ENCODE measurements at regions not wholly inside any gene's neighbourhood (a gene's known extent, or its start where the extent isn't known, plus 50 kb on each side); places are given as distances from the start of the nearest gene placed in this dataset.

DNA sequence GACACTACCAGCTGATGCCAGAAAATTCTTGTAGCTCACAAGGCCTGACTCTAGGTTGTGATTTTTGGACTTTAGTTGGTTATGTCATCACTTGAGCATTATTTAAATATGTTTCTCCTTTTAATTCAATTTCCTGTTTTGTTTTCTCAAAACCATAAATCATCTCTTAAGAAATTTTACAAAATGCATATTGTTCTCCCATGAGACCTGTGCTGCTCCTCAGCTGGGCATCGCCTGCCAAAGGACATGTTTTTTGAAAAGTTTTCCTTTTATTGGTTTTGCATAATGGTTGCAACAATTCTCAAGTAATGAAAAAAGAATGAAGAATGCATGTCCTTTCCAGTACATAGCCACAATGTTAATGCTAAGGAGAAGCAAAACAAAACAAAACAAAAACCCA, 204.7 kb upstream of the LYPLAL1 start:
- ChIA-PET POLR2A (ENCODE audit: partially characterized antibody) (no interaction called here), CTCF (ENCODE audit: partially characterized antibody) (no interaction called here)
- no peak overlapping the region for H4K5ac ChIP-seq (ENCODE audit: insufficient read length, low read depth, low read length)
- no peak overlapping the region for H2BK120ac ChIP-seq (replicated peaks; ENCODE audit: low read depth, low read length)
- H3K14ac ChIP-seq (ENCODE audit: insufficient read length), result no peak overlapping the region
- FAIRE-seq, result no peak
- H2AFZ ChIP-seq (ENCODE audit: low read length), result no peak overlapping the region
- no peak overlapping the region for H3K4me2 ChIP-seq (ENCODE audit: insufficient read depth in 1 of 2, low read depth in 2 of 2, low read length in 2 of 2)
- H3K79me2 ChIP-seq (ENCODE audit: control insufficient read depth in 1 of 2, insufficient read depth in 2 of 2, low read length in 2 of 2), result no peaks in the 10 kb centered on the region
- H3K79me1 ChIP-seq (ENCODE audit: low read depth, low read length), result no peaks in the 10 kb centered on the region
- no peak overlapping the region for H2BK12ac ChIP-seq (ENCODE audit: low read depth, low read length)
- no peak overlapping the region for H3K4ac ChIP-seq (replicated peaks; ENCODE audit: insufficient read length, low read depth, low read length)
- H3K9ac ChIP-seq (replicated peaks in 1 of 4; ENCODE audit: extremely low read depth in 1 of 4, low read depth in 3 of 4, low read length in 3 of 4), result no peak overlapping the region
- no peak overlapping the region for H3K23ac ChIP-seq (ENCODE audit: insufficient read length)
- no peak overlapping the region for H2AK5ac ChIP-seq (ENCODE audit: low read depth, low read length)
- H3K23me2 ChIP-seq (ENCODE audit: low read depth, low read length), result no peaks in the 10 kb centered on the region
- WGBS, 2 experiments (ENCODE audit: extremely low coverage in 1 of 2, insufficient coverage in 1 of 2, insufficient read length in 1 of 2, insufficient replicate concordance in 2 of 2, low coverage in 1 of 2, low lambda C conversion rate in 2 of 2, missing lambda C conversion rate in 1 of 2), result 86% methylated on average over 1 of the region's 1 CpG; no CpG with 5 or more reads in 1 of the 2 experiments
- no peak overlapping the region for H3K27ac ChIP-seq (ENCODE audit: low read depth, low read length)
- H2BK20ac ChIP-seq (ENCODE audit: low read length), result no peak overlapping the region
- H3K56ac ChIP-seq (replicated peaks; ENCODE audit: insufficient read length, low read depth, low read length), result no peak overlapping the region
- no peaks in the 10 kb centered on the region for H3K27me3 ChIP-seq (replicated peaks in 1 of 4; ENCODE audit: control insufficient read depth in 3 of 4, extremely low read depth in 1 of 4, insufficient read depth in 3 of 4, low read length in 3 of 4)
- H4K8ac ChIP-seq (ENCODE audit: extremely low read depth, insufficient read depth, low read length), result no peak overlapping the region
- no peak overlapping the region for H2BK5ac ChIP-seq (ENCODE audit: low read depth, low read length)
- no peak overlapping the region for H2BK15ac ChIP-seq (ENCODE audit: low read length)
- no peaks in the 10 kb centered on the region for H4K20me1 ChIP-seq (replicated peaks in 1 of 2; ENCODE audit: control insufficient read depth in 1 of 2, insufficient read depth in 2 of 2, low read length in 2 of 2)
- H4K91ac ChIP-seq (replicated peaks; ENCODE audit: insufficient read length, low read length), result no peak overlapping the region
- H3K4me3 ChIP-seq (ENCODE audit: extremely low read depth in 1 of 4, insufficient read depth in 2 of 4, low read depth in 3 of 4, low read length in 4 of 4), result no peak overlapping the region
- no peaks in the 10 kb centered on the region for H3K4me1 ChIP-seq (replicated peaks in 1 of 4; ENCODE audit: control insufficient read depth in 3 of 4, insufficient read depth in 4 of 4, low read length in 3 of 4)
- no peak overlapping the region for H3K18ac ChIP-seq (ENCODE audit: extremely low read depth, low read length)
- DNase-seq (ENCODE audit: low read depth in 1 of 2, low spot score in 2 of 2), result no peak
- peaks cover 8 to 12% of the 10 kb centered on the region in 2 experiments; a peak in 2 of 4 replicates for H3K9me3 ChIP-seq (ENCODE audit: insufficient read depth in 2 of 2, low read depth in 1 of 2, low read length in 1 of 2)
- H3K36me3 ChIP-seq (ENCODE audit: control insufficient read depth in 2 of 4, insufficient read depth in 4 of 4, low read length in 3 of 4), result no peaks in the 10 kb centered on the region
- TF ChIP-seq FOSL1 (IDR thresholded peaks at IDR 0.05; ENCODE audit: insufficient read depth, low read depth, low read length) (no peak), POLR2AphosphoS5 (IDR thresholded peaks at IDR 0.05; ENCODE audit: low read depth, low read length) (no peak), NRF1 (IDR thresholded peaks at IDR 0.05; ENCODE audit: low read depth, low read length) (no peak)
